Activated CD8-positive, alpha-beta T cell treated with anti-CD3 and anti-CD28 coated beads for 36 hours (primary cell): ENCODE measurements at regions not wholly inside any gene's neighbourhood (a gene's known extent, or its start where the extent isn't known, plus 50 kb on each side); places are given as distances from the start of the nearest gene placed in this dataset.

Source experiments
- ATAC-seq: fragments of 200-7000 bp; cut with Tn5 transposase; one replicate; pipeline ENCODE4 v1.10.0; 2021; ENCODE audit warnings: mild to moderate bottlenecking, moderate library complexity
- CTCF ChIA-PET: fragments of 350-600 bp; sonication (Branson Sonifier 250); formaldehyde crosslinking; loops from one replicate; lab custom pipeline; 2021; ENCODE audit warnings: antibody characterized with exemption; lab: Charles Lee
- POLR2A ChIA-PET: fragments of 350-600 bp; sonication (Branson Sonifier 250); formaldehyde crosslinking; loops from one replicate; lab custom pipeline; 2021; ENCODE audit warnings: antibody characterized with exemption; lab: Charles Lee
- DNase-seq: peaks from one replicate; pipeline ENCODE4 v3.0.0-alpha.2; 2020
- H3K27ac Mint-ChIP-seq: one replicate; pipeline ENCODE4 v1.8.0; 2021; ENCODE audit warnings: mild to moderate bottlenecking, mixed read lengths
- H3K27me3 Mint-ChIP-seq: one replicate; pipeline ENCODE4 v1.8.0; 2021; ENCODE audit warnings: mixed read lengths
- H3K36me3 Mint-ChIP-seq: one replicate; pipeline ENCODE4 v1.8.0; 2021; ENCODE audit warnings: low read depth, mixed read lengths
- H3K4me1 Mint-ChIP-seq: one replicate; pipeline ENCODE4 v1.8.0; 2021; ENCODE audit warnings: low read depth, mixed read lengths
- H3K4me3 Mint-ChIP-seq: one replicate; pipeline ENCODE4 v1.8.0; 2021; ENCODE audit warnings: mild to moderate bottlenecking, moderate library complexity, mixed read lengths
- H3K9me3 Mint-ChIP-seq: one replicate; pipeline ENCODE4 v1.8.0; 2021; ENCODE audit warnings: mixed read lengths
- CTCF ChIP-seq: fragments of 200-600 bp; IDR thresholded peaks from one replicate; pipeline ENCODE4 v1.8.0; 2022; ENCODE audit warnings: antibody characterized with exemption, mild to moderate bottlenecking
- intact Hi-C: fragments of 100-400 bp; cut with micrococcal nuclease; formaldehyde crosslinking; loops from one replicate; pipeline ENCODE4 v1.10.0; 2022

- CTCF ChIA-PET = no interaction called here
- no peak for DNase-seq
- Mint-ChIP-seq H3K9me3 (peaks cover 18% of the 10 kb centered on the region), H3K4me1 (no peaks in the 10 kb centered on the region), H3K27me3 (no peaks in the 10 kb centered on the region), H3K4me3 (no peak overlapping the region), H3K36me3 (no peaks in the 10 kb centered on the region), H3K27ac (no peak overlapping the region)
- no peak for ATAC-seq
- TF ChIP-seq CTCF = no peak
- POLR2A ChIA-PET = no interaction called here
- intact Hi-C loops = no loop called here
These were observed 674.3 kb upstream of the POU3F3 start for GRCh38 chr2:104179644-104180043.

DNA sequence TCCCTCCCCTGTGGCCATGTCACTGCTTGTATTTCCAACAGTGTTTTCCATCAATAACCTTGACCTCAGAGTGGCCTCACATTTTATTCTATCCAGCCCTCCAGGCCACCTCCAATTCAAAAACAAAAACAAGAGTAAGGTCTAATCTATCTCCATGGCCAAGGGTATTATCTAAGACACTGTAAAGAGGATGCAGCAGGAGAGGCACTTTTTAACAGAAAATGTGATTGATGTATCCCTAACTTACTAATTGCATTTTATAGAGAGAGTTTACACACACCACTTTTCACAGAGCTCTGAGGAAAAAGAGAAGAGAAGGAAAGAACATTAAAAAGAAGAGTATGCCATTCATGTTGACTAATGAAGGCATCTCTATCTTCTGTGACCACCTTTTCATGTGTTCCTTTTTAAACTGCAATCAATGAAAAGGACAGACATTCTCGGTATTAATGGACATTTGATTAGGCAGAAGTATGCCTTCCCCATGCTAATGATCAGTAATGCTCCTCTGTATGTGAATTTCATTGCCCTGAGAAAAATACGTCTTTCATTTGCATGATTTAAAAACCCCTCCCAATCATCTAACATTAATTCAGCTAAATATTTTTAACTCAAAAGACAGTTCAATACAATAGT lies 653.3 kb upstream of the POU3F3 start:
- Mint-ChIP-seq H3K27ac (no peak overlapping the region), H3K27me3 (no peaks in the 10 kb centered on the region), H3K4me1 (no peaks in the 10 kb centered on the region), H3K9me3 (peaks cover 5% of the 10 kb centered on the region), H3K36me3 (no peaks in the 10 kb centered on the region), H3K4me3 (no peak overlapping the region)
- intact Hi-C loops = no loop called here
- DNase-seq = no peak
- POLR2A ChIA-PET = no interaction called here
- no peak for ATAC-seq
- CTCF ChIA-PET = no interaction called here
- no peak for TF ChIP-seq CTCF

DNA sequence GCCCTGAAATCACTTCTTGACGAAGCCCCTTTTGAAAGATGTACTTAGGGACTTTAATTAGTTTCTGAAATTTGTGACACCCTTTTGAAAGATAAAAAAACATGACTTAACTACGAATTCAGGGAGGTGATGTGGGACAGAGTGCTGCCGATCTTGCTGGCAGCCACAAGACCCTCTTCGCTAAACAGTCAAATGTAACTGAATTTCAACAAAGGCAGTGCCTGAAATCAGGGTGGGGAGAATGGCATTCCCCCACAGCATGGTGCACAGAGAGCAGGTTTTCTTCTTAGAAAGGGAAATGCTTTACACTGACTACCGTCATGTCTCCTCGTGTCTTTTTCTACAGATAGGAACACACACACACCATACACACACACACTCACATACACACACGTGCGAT lies 640.2 kb upstream of the POU3F3 start:
- ChIA-PET CTCF (no interaction called here), POLR2A (no interaction called here)
- no peak overlapping the region for H3K27ac Mint-ChIP-seq
- DNase-seq (no peak), ATAC-seq (no peak)
- peaks cover 4% of the 10 kb centered on the region for H3K9me3 Mint-ChIP-seq
- H3K36me3 Mint-ChIP-seq = no peaks in the 10 kb centered on the region
- intact Hi-C loops = no loop called here
- H3K27me3 Mint-ChIP-seq = no peaks in the 10 kb centered on the region
- TF ChIP-seq CTCF = no peak
- no peak overlapping the region for H3K4me3 Mint-ChIP-seq
- no peaks in the 10 kb centered on the region for H3K4me1 Mint-ChIP-seq

- DNase-seq = no peak
- Mint-ChIP-seq H3K4me3 (no peak overlapping the region), H3K27me3 (no peaks in the 10 kb centered on the region), H3K36me3 (no peaks in the 10 kb centered on the region), H3K9me3 (peaks cover 4% of the 10 kb centered on the region), H3K27ac (no peak overlapping the region), H3K4me1 (no peaks in the 10 kb centered on the region)
- ChIA-PET POLR2A (no interaction called here), CTCF (no interaction called here)
- intact Hi-C loops = no loop called here
- ATAC-seq = no peak
- TF ChIP-seq CTCF = no peak
These were observed 638.4 kb upstream of the POU3F3 start for GRCh38 chr2:104215269-104216161.

GRCh38 chr2:104233591-104233990 lies 620.3 kb upstream of the POU3F3 start:
- DNase-seq (no peak), ATAC-seq (no peak)
- no peak overlapping the region for H3K27ac Mint-ChIP-seq
- CTCF ChIA-PET = no interaction called here
- H3K36me3 Mint-ChIP-seq = no peaks in the 10 kb centered on the region
- TF ChIP-seq CTCF = no peak
- H3K27me3 Mint-ChIP-seq = no peaks in the 10 kb centered on the region
- POLR2A ChIA-PET = no interaction called here
- H3K4me1 Mint-ChIP-seq = no peaks in the 10 kb centered on the region
- intact Hi-C loops = no loop called here
- H3K9me3 Mint-ChIP-seq = peaks cover 7% of the 10 kb centered on the region
- H3K4me3 Mint-ChIP-seq = no peak overlapping the region
